ENCODE measurements at regions not wholly inside any gene's neighbourhood (a gene's known extent, or its start where the extent isn't known, plus 50 kb on each side); places are given as distances from the start of the nearest gene placed in this dataset.
"Not testable (repeated sequence)": the region's sequence is repeated elsewhere in the genome, so short reads cannot be mapped to it uniquely, and the experiment has no call there.

DNA sequence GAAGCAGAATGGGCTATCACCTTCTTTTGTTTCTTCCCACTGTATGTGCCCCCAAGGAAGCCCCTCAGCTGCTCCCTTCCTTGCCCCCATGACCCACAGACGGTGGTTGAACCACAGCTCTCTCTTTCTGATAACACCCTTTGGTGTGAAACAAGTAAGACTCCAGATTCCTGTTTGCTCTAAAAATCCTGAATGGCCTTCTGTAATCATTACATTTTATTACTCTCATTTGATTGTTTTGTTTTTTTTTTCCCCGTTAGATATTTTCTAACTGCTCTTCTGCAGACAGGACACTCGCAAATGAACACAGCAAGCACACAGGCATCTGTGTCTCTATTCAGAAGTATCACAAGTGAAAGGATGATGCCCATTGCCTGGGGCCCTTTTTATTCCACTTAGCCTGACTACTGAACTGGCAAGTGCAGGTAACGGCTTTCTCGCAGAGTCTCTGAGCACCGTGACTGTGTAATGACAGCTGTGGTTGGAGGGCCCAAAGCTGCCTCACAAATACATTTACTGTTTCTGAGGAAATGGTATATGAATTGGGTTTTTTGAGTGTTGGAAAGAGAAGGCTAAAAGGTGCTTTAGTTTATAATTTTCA lies 59.3 kb downstream of the OXGR1 start:
- TF ChIP-seq, protein P1, sequence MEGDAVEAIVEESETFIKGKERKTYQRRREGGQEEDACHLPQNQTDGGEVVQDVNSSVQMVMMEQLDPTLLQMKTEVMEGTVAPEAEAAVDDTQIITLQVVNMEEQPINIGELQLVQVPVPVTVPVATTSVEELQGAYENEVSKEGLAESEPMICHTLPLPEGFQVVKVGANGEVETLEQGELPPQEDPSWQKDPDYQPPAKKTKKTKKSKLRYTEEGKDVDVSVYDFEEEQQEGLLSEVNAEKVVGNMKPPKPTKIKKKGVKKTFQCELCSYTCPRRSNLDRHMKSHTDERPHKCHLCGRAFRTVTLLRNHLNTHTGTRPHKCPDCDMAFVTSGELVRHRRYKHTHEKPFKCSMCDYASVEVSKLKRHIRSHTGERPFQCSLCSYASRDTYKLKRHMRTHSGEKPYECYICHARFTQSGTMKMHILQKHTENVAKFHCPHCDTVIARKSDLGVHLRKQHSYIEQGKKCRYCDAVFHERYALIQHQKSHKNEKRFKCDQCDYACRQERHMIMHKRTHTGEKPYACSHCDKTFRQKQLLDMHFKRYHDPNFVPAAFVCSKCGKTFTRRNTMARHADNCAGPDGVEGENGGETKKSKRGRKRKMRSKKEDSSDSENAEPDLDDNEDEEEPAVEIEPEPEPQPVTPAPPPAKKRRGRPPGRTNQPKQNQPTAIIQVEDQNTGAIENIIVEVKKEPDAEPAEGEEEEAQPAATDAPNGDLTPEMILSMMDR (conservative IDR thresholded peaks at IDR 0.05; ENCODE audit: low read length), result no peak
- no peak for DNase-seq (ENCODE audit: low read depth)

DNA sequence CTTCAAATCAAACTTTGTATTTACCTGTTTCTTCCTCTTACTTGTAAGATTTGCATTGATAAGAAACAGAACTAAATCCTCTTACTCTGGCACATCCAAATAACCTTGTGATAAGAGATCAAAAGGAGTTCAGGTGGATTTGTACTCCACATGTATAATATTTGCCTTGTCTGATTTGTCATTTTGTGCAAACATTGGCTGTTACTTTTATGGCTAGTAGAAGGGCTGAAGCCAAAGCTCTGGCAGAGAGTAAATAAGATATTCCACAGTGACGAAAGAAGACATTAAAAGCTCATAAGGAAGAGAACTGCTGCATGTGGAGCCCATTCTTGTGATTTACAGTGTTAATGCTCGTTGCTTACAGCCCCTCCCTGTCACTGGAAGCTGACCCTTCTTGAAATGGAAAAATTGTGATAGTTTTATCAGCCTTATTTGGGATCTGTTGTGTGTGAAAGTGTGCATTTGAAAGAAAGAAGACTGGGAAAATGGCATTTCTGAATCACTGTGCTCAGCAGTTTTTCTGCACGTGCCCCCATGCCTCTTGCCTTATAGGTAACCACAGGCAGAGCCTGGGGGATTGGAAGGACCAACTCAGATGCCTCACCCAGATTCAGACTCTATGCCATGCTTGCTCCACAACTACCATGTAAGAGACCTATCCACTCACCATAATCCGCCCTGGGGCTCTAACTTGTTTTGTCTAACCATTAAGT lies 68.2 kb downstream of the OXGR1 start:
- DNase-seq (ENCODE audit: low read depth), result no peak
- no peak overlapping the region for H3K4me3 ChIP-seq (ENCODE audit: low read length)
- TF ChIP-seq, protein P1 (conservative IDR thresholded peaks at IDR 0.05; ENCODE audit: low read length), result no peak

More for the DNA sequence above, 59.3 kb downstream of the OXGR1 start:
- no peak overlapping the region for H3K4me3 ChIP-seq (ENCODE audit: low read length)

DNA sequence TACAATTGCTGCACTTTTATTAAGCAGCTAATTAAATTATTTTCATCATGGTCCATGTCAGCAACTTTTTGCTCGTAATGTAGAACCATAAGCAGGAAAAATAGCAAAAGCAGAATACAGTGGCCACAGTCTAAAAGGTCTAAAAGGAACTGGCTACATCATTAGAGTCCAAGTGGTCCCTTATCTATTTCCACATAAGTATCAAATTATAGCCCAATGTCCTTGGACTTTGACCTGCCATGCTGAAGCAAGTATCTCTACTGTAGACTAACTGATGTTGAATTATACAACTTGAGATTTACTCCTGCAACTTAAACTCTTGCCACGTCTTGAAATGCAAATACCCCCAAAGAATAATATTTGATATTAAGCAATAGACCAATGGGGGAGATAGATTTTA lies 68.8 kb downstream of the OXGR1 start:
- DNase-seq (ENCODE audit: low read depth), result no peak
- H3K4me3 ChIP-seq (ENCODE audit: low read length), result no peak overlapping the region
- TF ChIP-seq, protein P1 (conservative IDR thresholded peaks at IDR 0.05; ENCODE audit: low read length), result no peak

DNA sequence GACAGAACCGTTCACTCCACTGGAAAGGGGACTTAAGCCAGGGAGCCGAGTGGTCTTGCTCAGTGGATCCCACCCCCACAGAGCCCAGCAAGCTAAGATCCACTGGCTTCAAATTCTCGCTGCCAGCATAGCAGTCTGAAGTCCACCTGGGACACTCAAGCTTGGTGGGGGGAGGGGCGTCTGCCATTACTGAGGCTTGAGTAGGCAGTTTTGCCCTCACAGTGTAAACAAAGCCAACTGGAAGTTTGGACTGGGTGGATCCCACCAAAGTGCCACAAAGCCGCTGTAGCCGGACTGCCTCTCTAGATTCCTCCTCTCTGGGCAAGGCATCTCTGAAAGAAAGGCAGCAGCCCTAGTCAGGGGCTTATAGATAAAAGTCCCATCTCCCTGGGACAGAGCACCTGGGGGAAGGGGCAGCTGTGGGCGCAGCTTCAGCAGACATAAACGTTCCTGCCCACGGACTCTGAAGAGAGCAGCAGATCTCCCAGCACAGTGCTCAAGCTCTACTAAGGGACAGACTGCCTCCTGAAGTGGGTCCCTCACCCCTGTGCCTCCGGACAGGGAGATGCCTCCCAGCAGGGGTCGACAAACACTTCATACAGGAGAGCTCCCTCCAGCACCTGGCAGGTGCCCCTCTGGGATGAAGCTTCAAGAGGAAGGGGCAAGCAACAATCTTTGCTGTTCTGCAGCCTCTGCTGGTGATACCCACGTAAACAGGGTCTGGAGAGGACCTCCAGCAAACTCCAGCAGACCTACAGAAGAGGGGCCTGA lies 75.2 kb downstream of the OXGR1 start:
- not testable (repeated sequence) for DNase-seq (ENCODE audit: low read depth); H3K4me3 ChIP-seq (ENCODE audit: low read length)

DNA sequence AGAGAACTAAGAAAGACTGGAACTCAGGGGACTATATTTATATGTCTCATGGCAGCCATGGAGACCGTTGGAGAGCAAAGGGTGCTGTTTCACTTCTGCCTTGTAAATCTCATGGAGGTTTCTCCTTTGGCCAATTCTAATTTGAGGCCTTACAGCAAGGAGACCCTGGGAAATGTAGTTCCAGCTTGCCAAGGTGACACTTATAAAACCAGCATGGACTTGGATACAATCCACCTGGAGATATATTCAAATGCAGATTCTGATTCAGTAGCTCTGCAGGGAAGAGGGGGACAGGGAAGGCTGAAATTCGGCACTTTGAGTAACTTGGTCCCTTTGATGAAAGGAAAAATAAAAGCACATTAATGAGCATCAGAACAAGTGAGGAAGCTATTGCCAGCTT lies 90.0 kb downstream of the OXGR1 start:
- TF ChIP-seq, protein P1 (conservative IDR thresholded peaks at IDR 0.05; ENCODE audit: low read length), result no peak
- no peak for DNase-seq (ENCODE audit: low read depth)
- no peak overlapping the region for H3K4me3 ChIP-seq (ENCODE audit: low read length)

DNA sequence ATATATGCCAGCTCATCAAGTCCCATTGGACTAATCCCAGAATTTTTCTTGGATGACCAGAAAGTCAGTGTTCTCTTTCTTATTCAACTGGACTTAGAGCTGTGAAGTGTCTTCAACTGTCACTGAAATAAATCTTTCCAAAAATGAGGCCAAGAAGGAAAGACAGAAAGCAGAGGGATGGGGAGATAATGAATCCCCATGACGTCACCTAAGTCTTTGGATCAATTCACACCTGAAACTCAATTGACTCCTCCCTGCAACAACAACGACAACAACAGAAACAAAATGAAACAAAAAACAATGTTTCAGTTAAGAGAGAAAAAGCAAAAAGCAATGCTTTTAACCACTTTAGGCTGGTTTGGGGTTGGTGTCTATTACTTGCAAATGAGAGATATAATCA lies 91.2 kb downstream of the OXGR1 start:
- no peak for DNase-seq (ENCODE audit: low read depth)
- no peak overlapping the region for H3K4me3 ChIP-seq (ENCODE audit: low read length)
- TF ChIP-seq, protein P1 (conservative IDR thresholded peaks at IDR 0.05; ENCODE audit: low read length), result no peak

DNA sequence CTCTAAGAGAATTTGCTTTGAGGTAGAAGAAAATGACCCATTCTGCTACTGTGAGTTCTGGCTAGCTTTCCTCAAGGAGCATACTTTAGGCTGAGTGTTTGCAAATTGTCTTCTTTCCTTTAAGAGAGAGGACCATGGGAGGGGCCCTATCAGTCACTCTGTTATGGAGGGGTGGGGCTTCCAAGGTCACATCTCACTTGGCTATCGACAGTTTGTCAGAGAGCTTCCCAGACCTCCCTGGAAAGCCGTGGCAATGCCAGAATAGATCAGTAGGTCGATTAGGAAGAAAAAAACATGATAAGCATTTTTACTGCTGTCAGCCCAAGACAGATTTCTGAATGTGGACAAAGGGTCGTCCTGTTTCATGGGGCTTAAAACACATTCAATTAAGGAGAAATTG lies 93.3 kb downstream of the OXGR1 start:
- TF ChIP-seq, protein P1 (conservative IDR thresholded peaks at IDR 0.05; ENCODE audit: low read length), result no peak
- no peak for DNase-seq (ENCODE audit: low read depth)

More for the DNA sequence above, 93.3 kb downstream of the OXGR1 start:
- no peak overlapping the region for H3K4me3 ChIP-seq (ENCODE audit: low read length)

Measured in AG10803 (cell line).